ENCODE measurements at regions not wholly inside any gene's neighbourhood (a gene's known extent, or its start where the extent isn't known, plus 50 kb on each side); places are given as distances from the start of the nearest gene placed in this dataset.

DNA sequence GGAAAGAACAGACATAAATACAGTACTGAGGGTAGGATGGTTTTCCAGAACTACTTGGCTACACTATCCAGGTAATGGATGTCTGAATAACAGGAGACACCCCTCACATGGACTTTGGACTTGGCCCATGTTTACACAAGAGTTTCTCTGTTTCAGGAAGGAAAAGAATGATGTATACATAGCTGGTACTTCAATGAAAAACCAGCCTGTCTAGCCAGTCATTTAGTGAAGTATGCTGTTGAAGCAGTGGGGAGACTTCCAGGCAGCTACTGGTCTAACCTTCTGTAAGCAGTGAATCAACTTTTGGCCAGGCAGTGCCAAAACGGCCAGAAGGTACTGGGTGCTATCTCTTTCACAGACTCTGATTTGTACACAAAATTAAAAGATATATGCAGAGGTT, 135.0 kb downstream of the MBL2 start:
- Histone ChIP-seq H4K20me1 (ENCODE audit: insufficient read depth) (no peaks in the 10 kb centered on the region), H3K9ac (ENCODE audit: low read length) (no peak overlapping the region), H3K27ac (ENCODE audit: low read length) (no peak overlapping the region), H3K4me2 (ENCODE audit: low read length) (no peak overlapping the region), H3K9me3 (ENCODE audit: low read length) (no peaks in the 10 kb centered on the region), H3K27me3 (ENCODE audit: insufficient read depth, low read depth, low read length) (no peaks in the 10 kb centered on the region), H3K4me3 (ENCODE audit: low read length) (no peak overlapping the region), H3K36me3 (ENCODE audit: insufficient read depth, low read length) (no peaks in the 10 kb centered on the region), H3K79me2 (replicated peaks; ENCODE audit: insufficient read depth, low read length) (no peaks in the 10 kb centered on the region), H3F3A (ENCODE audit: insufficient read depth, low read length, poor library complexity, severe bottlenecking) (no peaks in the 10 kb centered on the region), H2AFZ (ENCODE audit: low read depth, low read length) (no peak overlapping the region), H3K9me2 (ENCODE audit: insufficient read depth, low read length) (no peaks in the 10 kb centered on the region)
- TF ChIP-seq MXI1 (conservative IDR thresholded peaks at IDR 0.05; ENCODE audit: poor library complexity, severe bottlenecking), result no peak
- TF ChIP-seq SMC3 (conservative IDR thresholded peaks at IDR 0.05; ENCODE audit: poor library complexity), result no peak
- no peak for TF ChIP-seq TAF1 (IDR thresholded peaks at IDR 0.05; ENCODE audit: low read depth)
- TF ChIP-seq RAD21 (conservative IDR thresholded peaks at IDR 0.05), result no peak
- TF ChIP-seq, protein P1, sequence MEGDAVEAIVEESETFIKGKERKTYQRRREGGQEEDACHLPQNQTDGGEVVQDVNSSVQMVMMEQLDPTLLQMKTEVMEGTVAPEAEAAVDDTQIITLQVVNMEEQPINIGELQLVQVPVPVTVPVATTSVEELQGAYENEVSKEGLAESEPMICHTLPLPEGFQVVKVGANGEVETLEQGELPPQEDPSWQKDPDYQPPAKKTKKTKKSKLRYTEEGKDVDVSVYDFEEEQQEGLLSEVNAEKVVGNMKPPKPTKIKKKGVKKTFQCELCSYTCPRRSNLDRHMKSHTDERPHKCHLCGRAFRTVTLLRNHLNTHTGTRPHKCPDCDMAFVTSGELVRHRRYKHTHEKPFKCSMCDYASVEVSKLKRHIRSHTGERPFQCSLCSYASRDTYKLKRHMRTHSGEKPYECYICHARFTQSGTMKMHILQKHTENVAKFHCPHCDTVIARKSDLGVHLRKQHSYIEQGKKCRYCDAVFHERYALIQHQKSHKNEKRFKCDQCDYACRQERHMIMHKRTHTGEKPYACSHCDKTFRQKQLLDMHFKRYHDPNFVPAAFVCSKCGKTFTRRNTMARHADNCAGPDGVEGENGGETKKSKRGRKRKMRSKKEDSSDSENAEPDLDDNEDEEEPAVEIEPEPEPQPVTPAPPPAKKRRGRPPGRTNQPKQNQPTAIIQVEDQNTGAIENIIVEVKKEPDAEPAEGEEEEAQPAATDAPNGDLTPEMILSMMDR (IDR thresholded peaks at IDR 0.05; ENCODE audit: poor library complexity, severe bottlenecking), result no peak

GRCh38 chr10:52639652-52640051, 132.9 kb downstream of the MBL2 start:
- no peaks in the 10 kb centered on the region for H3K36me3 ChIP-seq (ENCODE audit: insufficient read depth, low read length)
- H3F3A ChIP-seq (ENCODE audit: insufficient read depth, low read length, poor library complexity, severe bottlenecking), result no peaks in the 10 kb centered on the region
- H3K4me2 ChIP-seq (ENCODE audit: low read length), result no peak overlapping the region
- H4K20me1 ChIP-seq (ENCODE audit: insufficient read depth), result no peaks in the 10 kb centered on the region
- H3K9ac ChIP-seq (ENCODE audit: low read length), result no peak overlapping the region
- no peak overlapping the region for H3K4me3 ChIP-seq (ENCODE audit: low read length)
- H3K79me2 ChIP-seq (replicated peaks; ENCODE audit: insufficient read depth, low read length), result no peaks in the 10 kb centered on the region
- H3K27ac ChIP-seq (ENCODE audit: low read length), result no peak overlapping the region
- no peaks in the 10 kb centered on the region for H3K9me2 ChIP-seq (ENCODE audit: insufficient read depth, low read length)
- no peaks in the 10 kb centered on the region for H3K27me3 ChIP-seq (ENCODE audit: insufficient read depth, low read depth, low read length)
- peak; percentile 8 for TF ChIP-seq POLR2AphosphoS5 (IDR thresholded peaks at IDR 0.05)
- no peak for TF ChIP-seq MXI1 (conservative IDR thresholded peaks at IDR 0.05; ENCODE audit: poor library complexity, severe bottlenecking)
- H2AFZ ChIP-seq (ENCODE audit: low read depth, low read length), result no peak overlapping the region
- H3K9me3 ChIP-seq (ENCODE audit: low read length), result no peaks in the 10 kb centered on the region

- Histone ChIP-seq H2AFZ (ENCODE audit: low read depth, low read length) (no peak overlapping the region), H4K20me1 (ENCODE audit: insufficient read depth) (no peaks in the 10 kb centered on the region), H3K9me3 (ENCODE audit: low read length) (no peaks in the 10 kb centered on the region), H3K4me3 (ENCODE audit: low read length) (no peak overlapping the region), H3K36me3 (ENCODE audit: insufficient read depth, low read length) (no peaks in the 10 kb centered on the region), H3K27me3 (ENCODE audit: insufficient read depth, low read depth, low read length) (no peaks in the 10 kb centered on the region), H3K9me2 (ENCODE audit: insufficient read depth, low read length) (no peaks in the 10 kb centered on the region), H3K27ac (ENCODE audit: low read length) (no peak overlapping the region), H3K9ac (ENCODE audit: low read length) (no peak overlapping the region), H3F3A (ENCODE audit: insufficient read depth, low read length, poor library complexity, severe bottlenecking) (no peaks in the 10 kb centered on the region), H3K79me2 (replicated peaks; ENCODE audit: insufficient read depth, low read length) (no peaks in the 10 kb centered on the region), H3K4me2 (ENCODE audit: low read length) (no peak overlapping the region)
- no peak for TF ChIP-seq RAD21 (conservative IDR thresholded peaks at IDR 0.05)
- TF ChIP-seq, protein P1 (IDR thresholded peaks at IDR 0.05; ENCODE audit: poor library complexity, severe bottlenecking), result no peak
- TF ChIP-seq SMC3 (conservative IDR thresholded peaks at IDR 0.05; ENCODE audit: poor library complexity), result no peak
- no peak for TF ChIP-seq REST (IDR thresholded peaks at IDR 0.05; ENCODE audit: borderline replicate concordance)
- no peak for TF ChIP-seq EP300 (conservative IDR thresholded peaks at IDR 0.05; ENCODE audit: poor library complexity, severe bottlenecking)
- TF ChIP-seq EZH2 (IDR thresholded peaks at IDR 0.05; ENCODE audit: borderline replicate concordance, insufficient read depth, low read length, poor library complexity, severe bottlenecking), result no peak
- no peak for TF ChIP-seq MXI1 (conservative IDR thresholded peaks at IDR 0.05; ENCODE audit: poor library complexity, severe bottlenecking)
- TF ChIP-seq TAF1 (IDR thresholded peaks at IDR 0.05; ENCODE audit: low read depth), result no peak
- TF ChIP-seq POLR2AphosphoS5 (IDR thresholded peaks at IDR 0.05), result no peak
Measured at GRCh38 chr10:52642208-52642607, 130.4 kb downstream of the MBL2 start.

Data from neural cell (in vitro differentiated cells).